KG1 (cell line): ENCODE measurements at regions not wholly inside any gene's neighbourhood (a gene's known extent, or its start where the extent isn't known, plus 50 kb on each side); places are given as distances from the start of the nearest gene placed in this dataset.
"Not testable (repeated sequence)": the region's sequence is repeated elsewhere in the genome, so short reads cannot be mapped to it uniquely, and the experiment has no call there.

ENCODE experiments used
- DNase-seq: peaks from one replicate; lab custom pipeline; 2025; lab: John Stamatoyannopoulos, UW

- DNase-seq = no peak
Measured at GRCh38 chr6:149239573-149240209, 77.8 kb upstream of the TAB2 start.

GRCh38 chr6:149242883-149243282, 74.6 kb upstream of the TAB2 start:
- DNase-seq = no peak

DNA sequence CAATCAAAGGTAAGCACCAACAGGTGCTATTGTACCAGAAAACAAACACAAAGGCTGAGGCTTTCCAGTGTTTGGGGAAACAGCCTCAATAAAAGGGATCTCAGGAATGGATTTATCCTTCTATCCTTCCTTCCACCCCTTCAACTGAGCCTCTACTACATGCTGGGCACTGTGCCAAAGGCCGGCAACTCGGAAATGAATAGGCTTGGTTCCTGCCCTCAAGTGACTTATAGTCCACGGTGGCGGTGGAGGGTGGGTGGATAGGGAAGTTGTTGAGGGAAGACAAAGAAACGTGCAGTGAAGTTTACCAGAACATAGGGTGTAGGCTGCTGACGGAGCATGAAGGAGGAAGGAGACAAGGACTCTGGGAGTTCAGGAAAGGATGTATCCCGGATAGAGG, 73.4 kb upstream of the TAB2 start:
- DNase-seq = no peak

DNA sequence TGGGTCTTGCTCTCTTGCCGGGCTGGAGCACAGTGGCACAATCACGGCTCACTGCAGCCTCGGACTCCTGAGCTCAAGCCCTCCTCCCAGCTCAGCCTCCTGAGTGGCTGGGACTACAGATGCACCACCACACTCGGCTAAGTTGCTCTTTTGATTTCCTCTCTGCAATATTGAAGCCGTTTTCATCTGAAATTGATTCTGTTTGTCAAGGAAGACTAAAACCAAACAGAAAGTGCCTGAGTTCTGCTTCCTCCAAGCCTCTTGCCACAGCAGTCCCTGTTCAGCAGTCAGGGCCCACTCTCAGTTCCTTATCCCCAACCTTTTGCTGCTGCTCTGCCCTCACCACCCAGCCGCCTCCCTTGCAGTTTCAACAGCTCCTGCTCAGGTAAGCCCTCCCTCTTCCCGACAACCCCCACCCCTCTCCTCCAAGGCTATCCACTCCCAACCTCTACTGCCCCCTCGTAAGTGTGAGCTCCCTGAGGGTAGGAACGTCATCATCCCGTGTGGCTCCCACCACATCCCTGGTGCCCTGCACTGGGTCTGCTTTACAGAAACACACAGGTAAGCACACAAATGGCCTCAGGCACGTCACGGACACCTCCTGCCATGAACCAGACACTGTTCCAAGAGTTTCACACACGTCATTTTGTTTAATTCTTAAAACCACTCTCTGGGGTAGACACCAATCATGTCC, 70.7 kb upstream of the TAB2 start:
- peak; percentile 12 for DNase-seq

DNA sequence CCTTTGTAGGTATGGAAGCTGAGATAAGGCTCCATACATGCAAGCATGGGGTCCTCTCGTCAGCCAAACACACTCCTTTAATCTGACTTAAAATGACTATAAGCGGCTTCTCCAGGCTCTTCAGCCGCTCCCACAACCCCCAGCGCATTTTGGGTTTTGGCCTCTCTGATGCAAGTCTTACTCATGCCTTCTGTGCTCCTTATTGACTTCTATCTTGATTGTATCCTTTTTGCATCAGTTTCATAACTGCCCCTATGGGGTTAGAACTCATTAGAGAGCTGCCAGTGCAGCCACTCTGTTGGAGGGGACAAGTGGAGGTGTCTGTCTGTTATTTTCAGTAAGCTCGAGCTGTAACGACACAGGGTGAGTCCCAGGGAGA, 70.1 kb upstream of the TAB2 start:
- no peak for DNase-seq

- DNase-seq = not testable (repeated sequence)
Measured at GRCh38 chr6:149248263-149248662, 69.2 kb upstream of the TAB2 start.

GRCh38 chr6:149248693-149249369, 68.7 kb upstream of the TAB2 start:
- no peak for DNase-seq

DNA sequence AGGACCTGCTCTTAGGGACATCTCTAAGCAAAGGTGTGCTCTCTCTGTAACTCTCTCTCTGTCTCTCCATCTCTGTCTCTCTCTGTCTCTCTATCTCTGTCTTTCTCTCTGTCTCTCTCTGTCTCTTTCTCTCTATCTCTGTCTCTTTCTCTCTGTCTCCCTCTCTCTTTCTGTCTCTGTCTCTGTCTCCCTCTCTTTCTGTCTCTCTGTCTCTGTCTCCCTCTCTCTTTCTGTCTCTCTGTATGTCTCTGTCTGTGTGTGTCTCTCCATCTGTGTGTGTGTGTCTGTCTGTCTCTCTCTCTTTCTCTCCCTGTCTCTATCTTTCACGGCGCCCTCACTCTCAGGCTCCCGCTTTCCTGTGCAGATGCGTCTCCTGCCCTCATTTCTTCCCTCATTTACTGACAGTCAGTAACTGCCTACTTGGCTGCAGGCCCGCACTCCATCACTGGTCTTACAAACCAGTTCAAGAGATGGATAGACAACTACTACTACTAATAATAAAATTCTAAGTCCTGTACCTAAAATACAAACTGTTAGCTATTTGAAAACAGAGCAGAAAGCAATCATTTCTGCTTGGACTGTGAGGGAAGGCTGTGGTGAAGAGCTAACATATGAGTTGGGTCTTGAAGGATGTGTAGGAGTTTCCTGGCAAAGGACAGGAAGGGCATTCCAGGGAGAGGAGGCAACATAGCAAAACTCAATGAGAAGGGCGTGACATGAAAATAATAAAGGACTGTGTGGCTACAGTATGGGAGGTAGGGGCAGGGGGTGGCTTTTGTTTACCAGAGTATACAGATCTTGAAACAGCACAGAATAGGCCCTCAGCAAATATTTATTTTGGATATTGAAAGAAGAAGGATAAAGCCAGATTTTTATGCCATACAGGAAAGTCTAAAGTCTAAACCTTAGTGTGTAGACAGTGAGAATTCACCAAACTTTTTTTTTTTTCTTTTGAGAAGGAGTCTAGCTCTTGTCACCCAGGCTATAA, 67.8 kb upstream of the TAB2 start:
- no peak for DNase-seq

- DNase-seq = no peak
Measured at GRCh38 chr6:149250951-149251350, 66.6 kb upstream of the TAB2 start.

DNA sequence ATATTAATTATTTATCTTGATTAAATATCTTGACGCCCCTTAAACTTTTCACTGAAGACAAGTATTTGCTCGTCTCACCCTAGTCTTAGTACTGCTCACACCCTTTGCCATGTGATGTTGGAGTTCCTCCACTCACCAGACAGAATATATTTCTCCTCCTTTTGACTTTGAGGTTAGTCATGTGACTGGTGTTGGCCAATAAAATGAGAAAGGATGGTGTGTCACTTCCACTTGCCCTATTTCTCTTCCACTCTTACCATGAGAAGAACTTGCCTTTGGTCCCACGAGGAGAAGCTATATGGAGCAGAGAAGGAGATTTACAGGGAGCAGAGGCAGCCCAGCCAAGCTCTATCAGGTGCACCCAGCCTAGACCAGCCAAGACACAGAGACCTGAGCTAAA, 64.9 kb upstream of the TAB2 start:
- no peak for DNase-seq

DNA sequence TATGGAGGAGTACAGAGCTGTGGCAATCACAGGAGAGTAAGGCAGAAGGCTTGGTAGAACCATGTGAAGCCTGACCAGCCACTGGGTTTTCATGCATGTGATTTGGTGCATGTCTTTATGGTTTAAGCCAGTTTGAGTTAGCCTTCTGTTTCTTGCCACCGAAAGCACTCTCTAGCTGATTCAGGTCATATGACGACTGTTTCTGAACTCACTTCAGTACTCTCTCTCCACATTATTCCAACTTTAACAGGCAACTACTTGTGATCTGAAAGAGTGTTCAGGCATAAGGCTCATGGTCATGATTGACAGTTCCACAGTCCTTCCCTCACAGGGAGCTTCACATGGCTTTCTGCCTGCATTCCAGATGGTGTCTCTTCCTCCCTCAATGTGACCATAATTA, 63.3 kb upstream of the TAB2 start:
- DNase-seq = no peak

DNA sequence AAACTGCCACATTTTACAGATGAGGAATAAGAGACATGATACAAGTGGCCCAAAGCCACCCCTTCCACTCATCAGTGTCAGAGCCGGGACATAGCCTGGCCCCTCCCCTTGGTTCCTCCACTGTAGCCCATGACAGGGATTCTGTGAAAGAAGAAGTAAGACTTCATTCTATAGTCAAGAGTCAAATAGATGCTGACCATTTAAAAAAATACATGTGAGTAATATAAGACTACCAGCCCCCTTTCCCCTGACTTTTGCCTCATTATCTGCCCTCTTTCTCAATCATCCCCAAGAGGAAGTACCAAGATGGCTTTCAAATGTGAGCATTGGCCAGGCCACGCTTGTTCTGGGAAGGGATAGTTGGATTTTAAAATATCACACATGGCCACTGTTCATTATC, 57.8 kb upstream of the TAB2 start:
- no peak for DNase-seq

DNA sequence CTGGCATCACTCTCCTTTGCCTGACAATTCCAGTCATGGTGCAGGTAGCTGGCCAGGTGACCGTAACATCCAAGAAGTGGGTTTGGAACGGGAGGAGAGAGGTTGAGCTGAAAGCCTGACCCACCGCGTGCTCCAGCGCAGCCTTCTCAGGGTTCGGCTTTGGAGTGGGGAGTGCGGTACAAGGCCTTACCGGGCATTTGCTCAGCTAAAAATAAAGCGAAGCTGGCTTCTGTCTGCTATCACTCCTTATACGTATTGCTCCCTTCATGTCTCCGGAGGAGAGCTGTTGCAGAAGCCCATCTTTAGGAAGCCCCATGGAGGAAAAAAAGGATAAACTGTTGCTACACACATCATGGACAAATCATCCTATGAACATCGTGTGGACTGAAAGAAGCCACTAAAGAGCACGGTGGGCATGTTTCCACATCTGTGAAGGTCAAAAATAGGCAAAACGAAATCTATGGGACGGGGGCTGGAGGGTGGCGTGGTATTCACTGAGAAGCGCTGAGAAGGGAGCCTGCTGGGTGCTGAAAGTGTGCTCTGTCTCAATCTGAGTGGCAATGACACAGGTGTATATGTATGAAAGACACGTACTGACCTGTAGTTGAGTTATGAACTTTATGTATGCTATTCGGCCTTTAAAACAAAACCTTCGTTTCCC, 57.2 kb upstream of the TAB2 start:
- no peak for DNase-seq

DNA sequence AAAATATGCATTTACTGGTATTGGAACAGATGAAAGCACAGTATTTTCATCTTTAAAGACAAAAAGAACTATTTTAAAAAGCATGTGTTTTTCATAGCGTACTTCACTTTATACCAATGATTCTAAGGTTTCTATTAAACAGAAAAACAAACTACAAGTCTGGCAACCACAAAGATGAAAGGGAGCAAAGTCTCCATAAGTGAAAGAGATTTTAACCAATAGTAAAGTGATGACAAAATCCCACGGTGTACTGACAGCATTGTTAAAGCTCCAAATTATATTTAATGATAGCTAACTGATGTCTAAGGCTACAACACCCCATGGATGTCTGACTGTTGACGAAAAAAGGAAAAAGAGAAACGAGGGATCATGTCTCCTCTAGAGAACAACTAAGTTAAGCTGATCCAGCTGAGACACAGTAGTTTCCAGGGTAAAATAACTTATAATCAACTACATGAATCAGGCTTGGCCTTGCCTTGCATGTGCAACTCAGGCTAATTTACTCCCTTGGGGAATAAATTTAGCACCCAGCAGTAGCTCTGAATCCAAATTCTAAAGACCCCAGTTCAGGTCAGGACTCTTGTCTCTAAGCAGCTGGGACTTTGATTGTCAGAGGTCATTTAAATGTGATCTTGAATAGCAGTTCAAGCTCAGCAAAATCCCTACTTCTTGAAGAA, 56.0 kb upstream of the TAB2 start:
- DNase-seq = no peak

- DNase-seq = no peak
Measured at GRCh38 chr6:149263321-149263720, 54.2 kb upstream of the TAB2 start.

DNA sequence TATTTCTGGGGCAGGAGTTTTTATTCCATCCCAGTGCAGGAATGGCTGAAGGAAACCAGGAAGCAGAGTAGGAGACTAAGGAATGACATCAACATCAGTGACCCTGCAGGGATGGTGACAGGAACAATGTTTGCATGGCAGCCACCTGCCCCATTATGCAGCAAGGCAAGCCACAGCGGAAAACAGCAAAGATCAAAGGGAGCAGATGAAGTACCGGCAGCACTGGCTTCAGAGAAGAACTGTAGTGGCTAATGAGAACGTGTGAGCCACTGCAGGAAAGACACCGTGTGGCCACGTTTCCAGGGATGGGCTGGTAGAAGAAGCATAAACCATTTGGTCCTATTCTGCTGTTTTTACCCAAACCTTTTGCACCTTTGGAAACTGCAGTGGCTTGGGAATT, 52.9 kb upstream of the TAB2 start:
- no peak for DNase-seq

DNA sequence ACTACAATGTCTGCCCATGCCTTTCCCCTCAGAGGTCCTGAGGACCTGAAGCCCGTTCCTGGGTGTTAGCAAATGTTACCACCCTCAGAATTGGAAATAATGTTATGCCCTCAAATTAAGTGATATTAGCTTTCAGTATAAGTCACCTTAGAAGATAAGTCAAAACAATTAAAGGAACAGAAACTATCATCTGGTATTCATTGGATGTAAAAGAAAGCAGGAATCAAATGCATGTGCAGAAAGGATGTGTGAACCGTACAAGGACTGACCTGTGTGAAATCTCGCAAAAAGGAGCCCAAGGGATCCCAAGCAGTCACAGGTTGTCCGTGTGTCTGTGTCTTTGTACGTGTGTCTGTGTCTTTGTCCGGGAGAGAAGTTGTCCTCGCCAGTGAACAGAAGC, 51.6 kb upstream of the TAB2 start:
- no peak for DNase-seq

DNA sequence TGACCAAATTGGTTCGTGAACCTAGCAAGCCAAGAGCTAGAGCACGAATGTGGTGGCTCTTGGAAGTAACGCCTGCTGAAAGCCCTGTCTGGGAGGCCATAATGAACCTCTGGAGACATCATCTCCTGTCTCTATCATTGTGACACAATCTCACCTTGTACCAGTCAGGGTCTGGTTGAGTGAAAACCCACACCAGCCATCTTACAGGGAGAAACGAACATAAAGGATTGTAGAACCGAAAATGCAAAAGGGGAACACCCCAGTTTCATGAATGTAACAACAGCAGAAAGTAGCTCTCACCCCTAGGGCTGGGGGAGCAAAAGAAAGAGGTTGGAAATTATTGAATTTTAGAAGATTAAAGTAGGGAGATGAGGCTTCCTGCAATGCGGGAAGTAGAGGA, 50.9 kb upstream of the TAB2 start:
- no peak for DNase-seq

- DNase-seq = no peak
Measured at GRCh38 chr6:149267072-149267471, 50.4 kb upstream of the TAB2 start.

- no peak for DNase-seq
Measured at GRCh38 chr6:149267513-149268043, 49.9 kb upstream of the TAB2 start.
